Ramos (cell line): ENCODE measurements at regions not wholly inside any gene's neighbourhood (a gene's known extent, or its start where the extent isn't known, plus 50 kb on each side); places are given as distances from the start of the nearest gene placed in this dataset.

Experiments
- in situ Hi-C: fragments of 300-500 bp; cut with MboI; formaldehyde crosslinking; loops from one replicate; pipeline ENCODE4 v1.14.3; 2022; ENCODE audit warnings: low sequenced_read_pairs; ENCODE audit not compliant: unreplicated experiment

- in situ Hi-C loops, result no loop called here
These were observed 59.6 kb downstream of the OLIG3 start for GRCh38 chr6:137434640-137435039.

- in situ Hi-C loops, result no loop called here
These were observed 62.1 kb downstream of the OLIG3 start for GRCh38 chr6:137432054-137432611.

DNA sequence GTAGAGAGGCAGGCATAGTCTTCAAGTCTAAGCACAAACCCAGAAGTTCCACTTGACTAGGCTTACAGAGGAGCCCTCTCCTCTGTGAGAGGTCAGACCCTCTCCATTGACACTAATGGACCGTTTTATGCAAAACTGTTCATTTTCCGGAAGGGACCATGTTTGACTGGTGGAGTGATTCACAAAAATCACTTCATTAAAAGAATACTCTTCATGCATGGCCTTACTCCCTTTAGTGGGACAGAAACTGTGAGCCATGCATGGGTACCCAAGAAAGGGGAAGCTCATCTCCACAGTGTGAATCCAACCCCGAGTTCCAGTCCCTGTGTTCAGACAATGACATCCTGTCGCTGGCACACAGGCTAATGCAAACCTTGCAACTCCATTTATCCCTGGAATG lies 63.2 kb downstream of the OLIG3 start:
- in situ Hi-C loops, result no loop called here

DNA sequence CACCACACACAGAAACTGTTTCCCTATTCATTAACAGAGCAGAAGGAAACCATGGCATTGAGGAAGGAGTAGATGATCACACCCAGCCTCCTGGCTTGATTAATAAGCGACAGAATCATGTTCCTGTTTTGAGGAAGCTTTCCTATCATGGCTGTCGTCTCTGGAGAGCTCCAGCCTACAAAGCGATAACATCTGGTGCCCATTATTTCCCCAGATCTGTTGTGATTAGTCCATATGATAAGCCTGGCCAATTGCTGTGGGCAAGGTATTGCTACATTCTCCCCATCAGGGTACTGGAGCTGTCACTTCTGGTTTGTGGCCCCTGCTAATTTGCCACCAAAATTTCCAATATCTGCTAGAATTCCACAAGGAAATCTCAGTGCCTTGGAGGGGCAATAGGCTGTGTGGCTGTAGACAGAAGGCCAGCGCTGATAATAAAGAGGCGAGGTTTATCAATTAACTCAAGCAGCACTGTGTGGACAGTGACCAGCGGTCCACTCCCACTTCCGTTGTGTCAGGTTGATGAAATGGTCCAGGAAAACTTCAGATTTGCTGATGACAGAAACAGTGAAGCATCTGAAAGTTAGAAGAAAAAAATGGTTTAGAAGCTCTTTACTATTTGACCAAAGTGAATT lies 66.4 kb downstream of the OLIG3 start:
- in situ Hi-C loops, result no loop called here

- in situ Hi-C loops, result no loop called here
These were observed 68.0 kb downstream of the OLIG3 start for GRCh38 chr6:137426007-137426689.

DNA sequence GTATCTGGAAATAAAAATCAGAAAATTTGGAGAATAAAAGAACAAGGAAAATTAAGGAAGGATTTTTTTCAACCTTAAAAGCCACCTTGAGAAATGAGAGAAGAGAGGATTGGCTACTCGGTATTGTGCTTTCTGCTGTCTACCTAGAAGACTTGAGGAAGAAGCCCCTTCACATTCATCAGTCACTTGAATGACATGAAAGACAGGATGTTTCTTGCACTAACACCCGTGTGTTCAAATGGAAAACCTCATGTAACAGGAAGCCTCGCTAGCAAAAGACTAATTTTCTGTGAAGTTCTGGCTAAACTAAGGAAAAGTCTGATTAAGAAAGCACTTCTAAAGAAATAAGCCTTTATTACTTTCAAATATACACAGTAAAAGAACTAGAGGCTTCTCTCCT lies 69.9 kb downstream of the OLIG3 start:
- in situ Hi-C loops, result no loop called here

- in situ Hi-C loops, result no loop called here
These were observed 70.6 kb downstream of the OLIG3 start for GRCh38 chr6:137423451-137424168.

DNA sequence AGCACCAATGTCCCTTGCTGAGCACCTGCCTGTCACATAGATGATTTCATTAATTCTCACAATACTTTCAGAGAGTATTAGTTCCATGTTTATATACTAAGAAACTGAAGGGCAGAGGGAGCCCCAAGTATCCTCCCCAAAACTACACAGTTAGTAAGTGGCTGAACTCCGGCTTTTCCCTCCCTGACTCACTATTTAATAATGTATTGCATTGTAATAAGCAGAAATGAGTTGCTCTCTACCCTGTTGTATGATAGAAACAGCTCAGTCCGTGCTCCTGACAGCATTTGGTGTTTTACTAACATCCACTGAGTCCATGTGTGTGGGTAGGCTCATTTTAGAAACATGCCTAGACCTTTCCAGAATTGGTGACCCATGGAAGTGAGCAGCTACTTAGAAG lies 76.8 kb downstream of the OLIG3 start:
- in situ Hi-C loops, result no loop called here

- in situ Hi-C loops, result no loop called here
These were observed 77.7 kb downstream of the OLIG3 start for GRCh38 chr6:137416376-137417109.

DNA sequence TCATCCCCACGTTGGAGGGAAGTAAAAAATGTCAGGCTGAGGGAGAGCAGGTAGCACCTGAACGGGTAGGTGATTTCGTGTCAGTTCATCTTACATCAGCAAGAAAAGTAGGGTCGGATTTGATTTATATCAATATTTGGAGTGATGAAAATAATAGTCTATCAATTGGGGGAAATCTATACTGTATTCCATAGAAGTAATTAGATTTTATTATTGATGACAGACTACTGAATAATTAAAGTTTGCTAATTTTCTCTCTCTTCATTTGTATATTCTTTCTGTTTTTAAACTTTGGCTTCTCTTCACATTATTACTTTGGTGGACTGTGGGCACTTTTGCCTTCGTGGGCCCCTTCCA lies 78.4 kb downstream of the OLIG3 start:
- in situ Hi-C loops, result no loop called here

- in situ Hi-C loops, result no loop called here
These were observed 78.9 kb downstream of the OLIG3 start for GRCh38 chr6:137415127-137415833.

- in situ Hi-C loops, result no loop called here
These were observed 79.6 kb downstream of the OLIG3 start for GRCh38 chr6:137414599-137414998.

DNA sequence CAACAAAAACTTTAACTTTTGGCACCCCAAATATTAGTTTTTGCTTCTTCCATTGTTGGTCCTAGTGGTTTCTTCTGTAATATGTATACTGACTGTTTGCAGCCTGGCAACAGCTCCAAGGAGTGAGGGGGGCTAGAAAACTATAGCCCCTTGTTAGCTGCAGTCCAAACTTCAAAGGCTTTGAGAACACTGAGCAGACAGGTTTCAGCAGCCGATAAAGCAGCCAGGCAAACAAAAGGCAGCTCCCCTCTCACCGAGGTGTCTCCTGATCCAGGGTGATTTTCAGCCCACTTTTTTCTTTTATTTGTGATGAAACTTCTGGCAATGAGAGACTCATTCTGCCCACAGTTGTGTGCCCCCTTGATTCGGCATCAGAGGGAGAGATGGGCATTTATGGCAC lies 80.7 kb downstream of the OLIG3 start:
- in situ Hi-C loops, result no loop called here

DNA sequence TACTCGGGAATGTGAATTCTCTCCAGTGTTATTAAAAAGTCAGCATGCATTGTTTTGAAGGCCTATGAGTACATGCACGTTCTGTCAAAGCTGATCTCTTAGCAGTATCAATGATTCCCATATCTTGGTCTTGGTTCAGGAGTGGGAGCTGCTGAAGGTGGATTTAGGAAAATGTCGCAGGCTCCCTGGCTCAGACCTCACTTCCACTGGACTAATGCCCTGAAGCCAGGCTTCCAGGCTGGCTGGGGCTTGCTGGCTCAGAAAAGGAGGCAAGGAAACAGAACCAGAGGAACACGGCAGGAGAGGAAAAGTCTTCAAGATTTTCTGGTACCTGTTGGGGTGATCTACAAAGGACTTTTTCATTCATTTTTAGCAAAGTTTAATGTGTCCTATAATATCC lies 81.6 kb downstream of the OLIG3 start:
- in situ Hi-C loops, result no loop called here

DNA sequence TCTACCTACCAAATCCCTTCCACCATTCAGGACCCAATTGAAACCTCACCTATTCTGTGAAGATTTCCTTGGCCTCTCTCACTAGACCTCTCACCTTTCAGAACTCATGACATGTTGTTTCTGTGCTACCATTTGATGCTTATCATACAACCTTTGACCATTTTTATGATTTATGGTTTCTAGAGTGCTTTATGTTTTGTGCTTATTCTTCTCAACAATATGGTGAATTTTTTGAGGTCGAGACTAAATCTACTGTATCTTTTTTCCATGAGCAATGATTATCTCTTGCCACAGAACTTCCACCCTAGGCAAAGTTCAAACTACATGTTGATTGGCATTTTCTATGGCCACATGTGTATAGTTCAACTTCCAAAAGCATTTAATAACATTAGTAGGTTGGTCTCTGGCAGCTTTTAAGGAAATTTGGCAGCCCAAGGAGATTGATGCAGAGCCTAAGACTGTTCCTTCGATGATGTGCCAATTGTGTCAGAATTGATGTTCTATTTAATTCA lies 84.9 kb downstream of the OLIG3 start:
- in situ Hi-C loops, result no loop called here

DNA sequence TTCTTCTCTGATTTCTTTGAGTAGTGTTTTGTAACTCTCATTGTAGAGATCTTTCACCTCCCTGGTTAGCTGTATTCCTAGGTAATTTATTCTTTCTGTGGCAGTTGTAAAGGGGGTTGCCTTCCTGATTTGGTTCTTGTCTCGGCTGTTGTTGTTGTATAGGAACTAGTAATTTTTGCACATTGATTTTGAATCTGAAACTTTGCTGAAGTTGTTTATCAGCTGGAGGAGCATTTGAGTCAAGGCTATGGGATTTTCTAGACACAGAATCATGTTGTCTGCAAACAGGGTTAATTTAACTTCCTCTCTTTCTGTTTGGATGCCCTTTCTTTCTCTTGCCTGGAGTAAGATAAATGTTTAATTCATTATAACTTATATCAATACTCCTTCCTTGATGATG lies 86.4 kb downstream of the OLIG3 start:
- in situ Hi-C loops, result no loop called here

DNA sequence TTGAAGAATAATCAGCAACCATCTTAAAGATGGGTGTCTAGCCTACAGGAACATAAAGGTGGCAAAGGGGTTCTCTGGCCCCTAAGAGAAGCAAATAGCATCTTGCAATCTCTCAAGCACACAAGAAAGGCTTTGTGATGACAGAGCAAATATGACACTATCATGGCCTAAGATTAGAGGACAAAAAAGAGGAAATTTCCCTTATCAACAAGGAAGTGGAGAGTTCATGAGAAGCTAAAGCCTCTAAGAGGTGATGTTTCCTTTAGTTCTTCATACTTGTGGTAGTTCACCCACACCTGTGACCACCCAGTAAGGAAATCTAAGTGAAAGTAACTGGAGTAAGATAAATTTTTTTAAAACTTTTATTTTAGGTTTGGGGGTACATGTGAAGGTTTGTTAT lies 88.4 kb downstream of the OLIG3 start:
- in situ Hi-C loops, result no loop called here

- in situ Hi-C loops, result no loop called here
These were observed 90.3 kb downstream of the OLIG3 start for GRCh38 chr6:137403855-137404254.

DNA sequence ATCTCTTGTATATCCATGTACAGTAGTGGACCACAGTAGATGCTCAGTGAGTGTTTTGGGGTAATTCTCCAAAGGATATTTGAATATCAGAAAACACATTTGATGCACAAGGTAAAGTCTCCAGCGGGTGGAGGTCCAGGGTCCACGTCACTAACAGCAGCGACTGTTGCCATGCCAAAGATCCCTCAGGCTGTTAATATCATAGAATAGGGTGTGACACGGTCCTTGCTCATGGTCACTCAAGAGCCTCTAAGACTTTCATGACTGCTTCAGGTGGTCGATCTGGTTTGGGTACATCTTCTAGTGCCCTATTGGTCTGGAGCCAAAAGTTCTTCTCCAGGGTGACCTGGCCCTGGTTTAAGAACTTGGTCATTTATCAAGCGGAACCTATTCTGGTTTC lies 90.8 kb downstream of the OLIG3 start:
- in situ Hi-C loops, result no loop called here

DNA sequence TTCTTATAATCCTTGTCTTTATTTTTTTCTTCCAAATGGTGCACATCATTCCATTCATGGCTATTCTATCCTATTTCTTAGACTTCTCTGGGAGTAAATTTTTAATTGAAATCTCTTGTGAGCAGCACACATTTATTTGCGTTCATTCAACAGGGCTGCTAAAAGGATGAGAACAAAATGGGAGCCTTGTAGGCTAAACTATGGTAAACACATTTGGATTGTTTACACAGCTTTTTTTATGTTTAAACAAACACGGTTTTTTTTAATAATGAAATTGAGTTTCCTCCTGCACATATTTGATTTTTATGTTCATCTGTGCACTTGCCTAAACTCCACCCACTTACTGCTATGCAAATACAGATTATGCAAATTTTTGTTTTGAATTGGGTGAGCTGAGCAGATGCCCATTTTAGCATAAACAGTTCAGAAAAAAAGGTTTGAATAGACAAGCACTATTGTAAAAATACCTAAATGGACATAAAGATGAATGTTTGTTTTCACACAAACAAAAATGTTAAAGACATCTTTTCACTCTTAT lies 92.0 kb downstream of the OLIG3 start:
- in situ Hi-C loops, result no loop called here
